ENCODE measurements at regions not wholly inside any gene's neighbourhood (a gene's known extent, or its start where the extent isn't known, plus 50 kb on each side); places are given as distances from the start of the nearest gene placed in this dataset.
"Not testable (repeated sequence)": the region's sequence is repeated elsewhere in the genome, so short reads cannot be mapped to it uniquely, and the experiment has no call there.

- no peak for TF ChIP-seq CTCF (IDR thresholded peaks at IDR 0.05)
- H3K36me3 Mint-ChIP-seq (ENCODE audit: unreplicated experiment), result no peaks in the 10 kb centered on the region
- H3K27me3 Mint-ChIP-seq (ENCODE audit: unreplicated experiment), result no peaks in the 10 kb centered on the region
- no peaks in the 10 kb centered on the region for H3K4me1 Mint-ChIP-seq (ENCODE audit: unreplicated experiment)
- DNase-seq (ENCODE audit: extremely low spot score, unreplicated experiment), result no peak
- H3K4me3 Mint-ChIP-seq (ENCODE audit: unreplicated experiment), result no peak overlapping the region
- no peak overlapping the region for H3K27ac Mint-ChIP-seq (ENCODE audit: unreplicated experiment)
- peaks cover 21% of the 10 kb centered on the region for H3K9me3 Mint-ChIP-seq (ENCODE audit: unreplicated experiment)
Observed at GRCh38 chr4:44985152-44985551, 258.8 kb upstream of the GNPDA2 start.

- no peaks in the 10 kb centered on the region for H3K36me3 Mint-ChIP-seq (ENCODE audit: unreplicated experiment)
- peaks cover 21% of the 10 kb centered on the region for H3K9me3 Mint-ChIP-seq (ENCODE audit: unreplicated experiment)
- H3K27ac Mint-ChIP-seq (ENCODE audit: unreplicated experiment), result no peak overlapping the region
- no peak overlapping the region for H3K4me3 Mint-ChIP-seq (ENCODE audit: unreplicated experiment)
- DNase-seq (ENCODE audit: extremely low spot score, unreplicated experiment), result no peak
- no peaks in the 10 kb centered on the region for H3K27me3 Mint-ChIP-seq (ENCODE audit: unreplicated experiment)
- no peak for TF ChIP-seq CTCF (IDR thresholded peaks at IDR 0.05)
- no peaks in the 10 kb centered on the region for H3K4me1 Mint-ChIP-seq (ENCODE audit: unreplicated experiment)
Observed at GRCh38 chr4:44984083-44984482, 257.7 kb upstream of the GNPDA2 start.

- Mint-ChIP-seq H3K4me3 (ENCODE audit: unreplicated experiment) (no peak overlapping the region), H3K4me1 (ENCODE audit: unreplicated experiment) (no peaks in the 10 kb centered on the region), H3K36me3 (ENCODE audit: unreplicated experiment) (no peaks in the 10 kb centered on the region), H3K27me3 (ENCODE audit: unreplicated experiment) (no peaks in the 10 kb centered on the region), H3K27ac (ENCODE audit: unreplicated experiment) (no peak overlapping the region), H3K9me3 (ENCODE audit: unreplicated experiment) (peaks cover 13% of the 10 kb centered on the region)
- no peak for DNase-seq (ENCODE audit: extremely low spot score, unreplicated experiment)
- no peak for TF ChIP-seq CTCF (IDR thresholded peaks at IDR 0.05)
Observed at GRCh38 chr4:44983083-44983482, 256.7 kb upstream of the GNPDA2 start.

GRCh38 chr4:44978020-44978419 is 251.7 kb upstream of the GNPDA2 start:
- TF ChIP-seq CTCF (IDR thresholded peaks at IDR 0.05), result no peak
- Mint-ChIP-seq H3K36me3 (ENCODE audit: unreplicated experiment) (no peaks in the 10 kb centered on the region), H3K27me3 (ENCODE audit: unreplicated experiment) (no peaks in the 10 kb centered on the region), H3K9me3 (ENCODE audit: unreplicated experiment) (no peaks in the 10 kb centered on the region), H3K4me3 (ENCODE audit: unreplicated experiment) (no peak overlapping the region), H3K4me1 (ENCODE audit: unreplicated experiment) (no peaks in the 10 kb centered on the region), H3K27ac (ENCODE audit: unreplicated experiment) (no peak overlapping the region)
- DNase-seq (ENCODE audit: extremely low spot score, unreplicated experiment), result no peak

GRCh38 chr4:44965435-44966095 is 239.2 kb upstream of the GNPDA2 start:
- Mint-ChIP-seq H3K27ac (ENCODE audit: unreplicated experiment) (no peak overlapping the region), H3K36me3 (ENCODE audit: unreplicated experiment) (no peaks in the 10 kb centered on the region), H3K27me3 (ENCODE audit: unreplicated experiment) (no peaks in the 10 kb centered on the region), H3K4me3 (ENCODE audit: unreplicated experiment) (no peak overlapping the region), H3K9me3 (ENCODE audit: unreplicated experiment) (peaks cover 20% of the 10 kb centered on the region), H3K4me1 (ENCODE audit: unreplicated experiment) (no peaks in the 10 kb centered on the region)
- DNase-seq (ENCODE audit: extremely low spot score, unreplicated experiment), result no peak
- no peak for TF ChIP-seq CTCF (IDR thresholded peaks at IDR 0.05)

GRCh38 chr4:44964086-44964485 is 237.7 kb upstream of the GNPDA2 start:
- not testable (repeated sequence) for H3K27ac Mint-ChIP-seq (ENCODE audit: unreplicated experiment); H3K4me3 Mint-ChIP-seq (ENCODE audit: unreplicated experiment); DNase-seq (ENCODE audit: extremely low spot score, unreplicated experiment); H3K27me3 Mint-ChIP-seq (ENCODE audit: unreplicated experiment); H3K4me1 Mint-ChIP-seq (ENCODE audit: unreplicated experiment); H3K36me3 Mint-ChIP-seq (ENCODE audit: unreplicated experiment)
- H3K9me3 Mint-ChIP-seq (ENCODE audit: unreplicated experiment), result peaks cover 35% of the 10 kb centered on the region

All from osteocyte (in vitro differentiated cells).